Ectodermal cell (in vitro differentiated cells): ENCODE measurements at regions not wholly inside any gene's neighbourhood (a gene's known extent, or its start where the extent isn't known, plus 50 kb on each side); places are given as distances from the start of the nearest gene placed in this dataset.
A peak's percentile ranks its signal among the peaks of the same experiment; 100 is the strongest.

Experiments
- H3K27ac ChIP-seq: 2 replicates; pipeline ENCODE4 v1.7.0; 2013; ENCODE audit warnings: mild to moderate bottlenecking, low read depth, low read length; ENCODE audit not compliant: insufficient read depth, poor library complexity, severe bottlenecking
- H3K27me3 ChIP-seq: 2 replicates; pipeline ENCODE4 v1.7.0; 2013; ENCODE audit warnings: mild to moderate bottlenecking, low read length; ENCODE audit not compliant: insufficient read depth, control insufficient read depth, poor library complexity, severe bottlenecking
- H3K36me3 ChIP-seq: one replicate; pipeline ENCODE4 v1.7.0; 2013; ENCODE audit warnings: low read length; ENCODE audit not compliant: control insufficient read depth, insufficient read depth
- H3K4me1 ChIP-seq: one replicate; pipeline ENCODE4 v1.7.0; 2013; ENCODE audit warnings: low read length; ENCODE audit not compliant: control insufficient read depth, insufficient read depth
- H3K4me3 ChIP-seq: 2 replicates; pipeline ENCODE4 v1.7.0; 2013; ENCODE audit warnings: low read depth, low read length, control low read depth; ENCODE audit not compliant: insufficient read depth
- H3K9me3 ChIP-seq: 2 replicates; pipeline ENCODE4 v1.7.0; 2013; ENCODE audit warnings: mild to moderate bottlenecking, low read length, moderate library complexity; ENCODE audit not compliant: control insufficient read depth
- WGBS, 2 experiments: methylation state at CpG; one replicate each; pipeline ENCODE4 v1.1.7; 2013; ENCODE audit warnings: missing lambda C conversion rate in 2 of 2; 5-methylcytosine and 5-hydroxymethylcytosine counted together

GRCh38 chr1:224496826-224497225 lies 62.2 kb upstream of the WDR26 start:
- no peak overlapping the region for H3K4me3 ChIP-seq
- H3K27me3 ChIP-seq = no peaks in the 10 kb centered on the region
- 100% methylated on average over 1 of the region's 1 CpG for WGBS, 2 experiments
- no peak overlapping the region for H3K27ac ChIP-seq
- H3K36me3 ChIP-seq = no peaks in the 10 kb centered on the region
- H3K4me1 ChIP-seq = peaks cover 16% of the 10 kb centered on the region
- no peaks in the 10 kb centered on the region for H3K9me3 ChIP-seq

- Histone ChIP-seq H3K27me3 (no peaks in the 10 kb centered on the region), H3K4me3 (no peak overlapping the region), H3K4me1 (peaks cover 25% of the 10 kb centered on the region), H3K36me3 (no peaks in the 10 kb centered on the region), H3K9me3 (no peaks in the 10 kb centered on the region), H3K27ac (peak overlapping the region; percentile 11)
- WGBS, 2 experiments = 38 to 39% methylated on average over 3 of the region's 3 CpGs
Measured at GRCh38 chr1:224497714-224498573, 63.3 kb upstream of the WDR26 start.

GRCh38 chr1:224498574-224499170 lies 64.1 kb upstream of the WDR26 start:
- no peaks in the 10 kb centered on the region for H3K27me3 ChIP-seq
- no peaks in the 10 kb centered on the region for H3K9me3 ChIP-seq
- no peak overlapping the region for H3K4me3 ChIP-seq
- H3K4me1 ChIP-seq = peaks cover 27% of the 10 kb centered on the region
- 32 to 38% methylated on average over 11 to 12 of the region's 12 CpGs for WGBS, 2 experiments
- H3K36me3 ChIP-seq = no peaks in the 10 kb centered on the region
- peak overlapping the region; percentile 11 for H3K27ac ChIP-seq

- Histone ChIP-seq H3K27ac (no peak overlapping the region), H3K27me3 (no peaks in the 10 kb centered on the region), H3K4me1 (peaks cover 28% of the 10 kb centered on the region), H3K4me3 (no peak overlapping the region), H3K9me3 (no peaks in the 10 kb centered on the region), H3K36me3 (no peaks in the 10 kb centered on the region)
- WGBS, 2 experiments = 80 to 86% methylated on average over 2 of the region's 2 CpGs
Measured at GRCh38 chr1:224499204-224499603, 64.6 kb upstream of the WDR26 start.

GRCh38 chr1:224500796-224501195 lies 66.2 kb upstream of the WDR26 start:
- Histone ChIP-seq H3K27ac (peak overlapping the region; percentile 9), H3K36me3 (no peaks in the 10 kb centered on the region), H3K4me3 (no peak overlapping the region), H3K4me1 (peaks cover 28% of the 10 kb centered on the region), H3K9me3 (no peaks in the 10 kb centered on the region), H3K27me3 (no peaks in the 10 kb centered on the region)
- 64 to 79% methylated on average over 4 of the region's 4 CpGs for WGBS, 2 experiments

GRCh38 chr1:224501836-224502235 lies 67.2 kb upstream of the WDR26 start:
- Histone ChIP-seq H3K4me1 (peaks cover 33% of the 10 kb centered on the region), H3K4me3 (no peak overlapping the region), H3K36me3 (no peaks in the 10 kb centered on the region), H3K27ac (peak overlapping the region; percentile 77), H3K9me3 (no peaks in the 10 kb centered on the region), H3K27me3 (no peaks in the 10 kb centered on the region)
- 88 to 95% methylated on average over 4 of the region's 4 CpGs for WGBS, 2 experiments

GRCh38 chr1:224502459-224503160 lies 68.0 kb upstream of the WDR26 start:
- Histone ChIP-seq H3K36me3 (no peaks in the 10 kb centered on the region), H3K27me3 (no peaks in the 10 kb centered on the region), H3K4me3 (no peak overlapping the region), H3K4me1 (peaks cover 33% of the 10 kb centered on the region), H3K27ac (peak overlapping the region; percentile 77), H3K9me3 (no peaks in the 10 kb centered on the region)
- 7 to 13% methylated on average over 10 to 11 of the region's 12 CpGs for WGBS, 2 experiments

GRCh38 chr1:224503161-224504118 lies 68.8 kb upstream of the WDR26 start:
- 9 to 11% methylated on average over 19 of the region's 19 CpGs for WGBS, 2 experiments
- peak overlapping the region; percentile 77 for H3K27ac ChIP-seq
- no peaks in the 10 kb centered on the region for H3K36me3 ChIP-seq
- no peaks in the 10 kb centered on the region for H3K9me3 ChIP-seq
- peaks cover 27% of the 10 kb centered on the region for H3K4me1 ChIP-seq
- H3K27me3 ChIP-seq = no peaks in the 10 kb centered on the region
- H3K4me3 ChIP-seq = no peak overlapping the region

GRCh38 chr1:224504297-224505041 lies 69.9 kb upstream of the WDR26 start:
- 77 to 78% methylated on average over 3 of the region's 4 CpGs for WGBS, 2 experiments
- H3K4me3 ChIP-seq = no peak overlapping the region
- H3K4me1 ChIP-seq = peaks cover 22% of the 10 kb centered on the region
- no peaks in the 10 kb centered on the region for H3K36me3 ChIP-seq
- no peaks in the 10 kb centered on the region for H3K9me3 ChIP-seq
- no peak overlapping the region for H3K27ac ChIP-seq
- no peaks in the 10 kb centered on the region for H3K27me3 ChIP-seq
